ENCODE measurements at regions not wholly inside any gene's neighbourhood (a gene's known extent, or its start where the extent isn't known, plus 50 kb on each side); places are given as distances from the start of the nearest gene placed in this dataset.

- Histone ChIP-seq H3K4me1 (ENCODE audit: control insufficient read depth in 1 of 2, insufficient read depth in 1 of 2, low read depth in 1 of 2, low read length in 1 of 2) (no peaks in the 10 kb centered on the region), H3K36me3 (no peaks in the 10 kb centered on the region), H3K9me3 (no peaks in the 10 kb centered on the region), H3K4me3 (ENCODE audit: low read depth in 1 of 2, low read length in 1 of 2) (no peak overlapping the region), H3K27me3 (no peaks in the 10 kb centered on the region), H3K27ac (no peak overlapping the region)
- no peak for TF ChIP-seq CTCF (IDR thresholded peaks at IDR 0.05)
Observed at GRCh38 chr2:180630756-180631155, 349.6 kb upstream of the UBE2E3 start.

GRCh38 chr2:180625006-180625844, 355.2 kb upstream of the UBE2E3 start:
- no peak for TF ChIP-seq CTCF (IDR thresholded peaks at IDR 0.05)
- no peaks in the 10 kb centered on the region for H3K4me1 ChIP-seq (ENCODE audit: control insufficient read depth in 1 of 2, insufficient read depth in 1 of 2, low read depth in 1 of 2, low read length in 1 of 2)
- H3K27me3 ChIP-seq = no peaks in the 10 kb centered on the region
- H3K27ac ChIP-seq = no peak overlapping the region
- H3K4me3 ChIP-seq (ENCODE audit: low read depth in 1 of 2, low read length in 1 of 2) = no peak overlapping the region
- no peaks in the 10 kb centered on the region for H3K36me3 ChIP-seq
- no peaks in the 10 kb centered on the region for H3K9me3 ChIP-seq

GRCh38 chr2:180621941-180622918, 358.2 kb upstream of the UBE2E3 start:
- no peaks in the 10 kb centered on the region for H3K4me1 ChIP-seq (ENCODE audit: control insufficient read depth in 1 of 2, insufficient read depth in 1 of 2, low read depth in 1 of 2, low read length in 1 of 2)
- no peaks in the 10 kb centered on the region for H3K36me3 ChIP-seq
- TF ChIP-seq CTCF (IDR thresholded peaks at IDR 0.05) = no peak
- H3K27me3 ChIP-seq = no peaks in the 10 kb centered on the region
- no peak overlapping the region for H3K27ac ChIP-seq
- no peaks in the 10 kb centered on the region for H3K9me3 ChIP-seq
- no peak overlapping the region for H3K4me3 ChIP-seq (ENCODE audit: low read depth in 1 of 2, low read length in 1 of 2)

GRCh38 chr2:180621366-180621765, 359.0 kb upstream of the UBE2E3 start:
- no peak for TF ChIP-seq CTCF (IDR thresholded peaks at IDR 0.05)
- no peaks in the 10 kb centered on the region for H3K36me3 ChIP-seq

GRCh38 chr2:180618570-180618969, 361.8 kb upstream of the UBE2E3 start:
- no peaks in the 10 kb centered on the region for H3K4me1 ChIP-seq (ENCODE audit: control insufficient read depth in 1 of 2, insufficient read depth in 1 of 2, low read depth in 1 of 2, low read length in 1 of 2)
- TF ChIP-seq CTCF (IDR thresholded peaks at IDR 0.05) = no peak
- H3K36me3 ChIP-seq = no peaks in the 10 kb centered on the region
- H3K27ac ChIP-seq = no peak overlapping the region
- H3K27me3 ChIP-seq = no peaks in the 10 kb centered on the region
- no peak overlapping the region for H3K4me3 ChIP-seq (ENCODE audit: low read depth in 1 of 2, low read length in 1 of 2)
- H3K9me3 ChIP-seq = no peaks in the 10 kb centered on the region

More at GRCh38 chr2:180621366-180621765, 359.0 kb upstream of the UBE2E3 start:
- Histone ChIP-seq H3K4me3 (ENCODE audit: low read depth in 1 of 2, low read length in 1 of 2) (no peak overlapping the region), H3K4me1 (ENCODE audit: control insufficient read depth in 1 of 2, insufficient read depth in 1 of 2, low read depth in 1 of 2, low read length in 1 of 2) (no peaks in the 10 kb centered on the region), H3K9me3 (no peaks in the 10 kb centered on the region), H3K27me3 (no peaks in the 10 kb centered on the region), H3K27ac (no peak overlapping the region)

Measured in neutrophil (primary cell).